Fibroblast of lung (primary cell): ENCODE measurements at regions not wholly inside any gene's neighbourhood (a gene's known extent, or its start where the extent isn't known, plus 50 kb on each side); places are given as distances from the start of the nearest gene placed in this dataset.

Source experiments
- CTCF ChIP-seq, 2 donors: IDR thresholded peaks in 1 of 2; conservative IDR thresholded peaks in 1 of 2; 1 replicate in 1 of 2; 2 replicates in 1 of 2; pipeline ENCODE4 v1.5.1; 2011 to 2012; ENCODE audit warnings: low read length in 2 of 2, control low read depth in 1 of 2, inconsistent platforms in 1 of 2, low read depth in 1 of 2, mild to moderate bottlenecking in 1 of 2
- EZH2 ChIP-seq: IDR thresholded peaks from 2 replicates; pipeline ENCODE4 v1.5.1; 2012; ENCODE audit warnings: low read length, control low read depth, mild to moderate bottlenecking; ENCODE audit errors: missing control alignments

GRCh38 chr22:26837784-26838470 is 180.5 kb downstream of the MIAT start:
- no peak for TF ChIP-seq EZH2
- TF ChIP-seq CTCF (conservative IDR thresholded peaks at IDR 0.05 in 1 of 2, IDR thresholded peaks at IDR 0.05 in 1 of 2; ENCODE audit: low read depth in 1 of 2, low read length in 2 of 2): no peak
